ENCODE measurements at regions not wholly inside any gene's neighbourhood (a gene's known extent, or its start where the extent isn't known, plus 50 kb on each side); places are given as distances from the start of the nearest gene placed in this dataset.

GRCh38 chr16:86377251-86378022 lies 132.9 kb upstream of the FOXF1 start:
- no peak for DNase-seq

GRCh38 chr16:86378128-86378527 lies 132.2 kb upstream of the FOXF1 start:
- DNase-seq, result no peak

- DNase-seq, result no peak
These were observed 131.4 kb upstream of the FOXF1 start for GRCh38 chr16:86378831-86379504.

GRCh38 chr16:86379505-86379846 lies 130.9 kb upstream of the FOXF1 start:
- DNase-seq, result no peak

- DNase-seq, result no peak
These were observed 130.3 kb upstream of the FOXF1 start for GRCh38 chr16:86380030-86380429.

- no peak for DNase-seq
These were observed 128.8 kb upstream of the FOXF1 start for GRCh38 chr16:86381491-86381890.

- no peak for DNase-seq
These were observed 128.1 kb upstream of the FOXF1 start for GRCh38 chr16:86382067-86382773.

GRCh38 chr16:86382774-86383407 lies 127.4 kb upstream of the FOXF1 start:
- DNase-seq, result no peak

- no peak for DNase-seq
These were observed 126.7 kb upstream of the FOXF1 start for GRCh38 chr16:86383488-86384262.

GRCh38 chr16:86384263-86384649 lies 126.1 kb upstream of the FOXF1 start:
- no peak for DNase-seq

- DNase-seq, result no peak
These were observed 125.3 kb upstream of the FOXF1 start for GRCh38 chr16:86384980-86385379.

- no peak for DNase-seq
These were observed 122.6 kb upstream of the FOXF1 start for GRCh38 chr16:86387468-86388440.

- no peak for DNase-seq
These were observed 121.4 kb upstream of the FOXF1 start for GRCh38 chr16:86388976-86389375.

GRCh38 chr16:86389566-86390328 lies 120.6 kb upstream of the FOXF1 start:
- DNase-seq, result no peak

GRCh38 chr16:86390335-86390734 lies 120.0 kb upstream of the FOXF1 start:
- no peak for DNase-seq

- DNase-seq, result no peak
These were observed 118.8 kb upstream of the FOXF1 start for GRCh38 chr16:86391486-86391885.

GRCh38 chr16:86391984-86392383 lies 118.3 kb upstream of the FOXF1 start:
- no peak for DNase-seq

- no peak for DNase-seq
These were observed 117.7 kb upstream of the FOXF1 start for GRCh38 chr16:86392436-86393152.

GRCh38 chr16:86393907-86394626 lies 116.3 kb upstream of the FOXF1 start:
- DNase-seq, result no peak

Data from CD4-positive, alpha-beta T cell treated with Interleukin-21 for 1 hour (primary cell).